ENCODE measurements at regions not wholly inside any gene's neighbourhood (a gene's known extent, or its start where the extent isn't known, plus 50 kb on each side); places are given as distances from the start of the nearest gene placed in this dataset.

GRCh38 chr6:23396949-23397348, 729.1 kb upstream of the NRSN1 start (continued):
- TF ChIP-seq, protein P1, sequence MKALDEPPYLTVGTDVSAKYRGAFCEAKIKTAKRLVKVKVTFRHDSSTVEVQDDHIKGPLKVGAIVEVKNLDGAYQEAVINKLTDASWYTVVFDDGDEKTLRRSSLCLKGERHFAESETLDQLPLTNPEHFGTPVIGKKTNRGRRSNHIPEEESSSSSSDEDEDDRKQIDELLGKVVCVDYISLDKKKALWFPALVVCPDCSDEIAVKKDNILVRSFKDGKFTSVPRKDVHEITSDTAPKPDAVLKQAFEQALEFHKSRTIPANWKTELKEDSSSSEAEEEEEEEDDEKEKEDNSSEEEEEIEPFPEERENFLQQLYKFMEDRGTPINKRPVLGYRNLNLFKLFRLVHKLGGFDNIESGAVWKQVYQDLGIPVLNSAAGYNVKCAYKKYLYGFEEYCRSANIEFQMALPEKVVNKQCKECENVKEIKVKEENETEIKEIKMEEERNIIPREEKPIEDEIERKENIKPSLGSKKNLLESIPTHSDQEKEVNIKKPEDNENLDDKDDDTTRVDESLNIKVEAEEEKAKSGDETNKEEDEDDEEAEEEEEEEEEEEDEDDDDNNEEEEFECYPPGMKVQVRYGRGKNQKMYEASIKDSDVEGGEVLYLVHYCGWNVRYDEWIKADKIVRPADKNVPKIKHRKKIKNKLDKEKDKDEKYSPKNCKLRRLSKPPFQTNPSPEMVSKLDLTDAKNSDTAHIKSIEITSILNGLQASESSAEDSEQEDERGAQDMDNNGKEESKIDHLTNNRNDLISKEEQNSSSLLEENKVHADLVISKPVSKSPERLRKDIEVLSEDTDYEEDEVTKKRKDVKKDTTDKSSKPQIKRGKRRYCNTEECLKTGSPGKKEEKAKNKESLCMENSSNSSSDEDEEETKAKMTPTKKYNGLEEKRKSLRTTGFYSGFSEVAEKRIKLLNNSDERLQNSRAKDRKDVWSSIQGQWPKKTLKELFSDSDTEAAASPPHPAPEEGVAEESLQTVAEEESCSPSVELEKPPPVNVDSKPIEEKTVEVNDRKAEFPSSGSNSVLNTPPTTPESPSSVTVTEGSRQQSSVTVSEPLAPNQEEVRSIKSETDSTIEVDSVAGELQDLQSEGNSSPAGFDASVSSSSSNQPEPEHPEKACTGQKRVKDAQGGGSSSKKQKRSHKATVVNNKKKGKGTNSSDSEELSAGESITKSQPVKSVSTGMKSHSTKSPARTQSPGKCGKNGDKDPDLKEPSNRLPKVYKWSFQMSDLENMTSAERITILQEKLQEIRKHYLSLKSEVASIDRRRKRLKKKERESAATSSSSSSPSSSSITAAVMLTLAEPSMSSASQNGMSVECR (CRISPR knock-in tag; IDR thresholded peaks at IDR 0.05; ENCODE audit: borderline replicate concordance): no peak
- TF ChIP-seq GTF2I (CRISPR knock-in tag; conservative IDR thresholded peaks at IDR 0.05) (no peak), ELF4 (CRISPR knock-in tag; IDR thresholded peaks at IDR 0.05; ENCODE audit: low read depth) (no peak)

- ATAC-seq: no peak
- no peak for DNase-seq (ENCODE audit: low spot score)
- ChIA-PET CTCF (no interaction called here), POLR2A (no interaction called here)
- H3K9me3 Mint-ChIP-seq: peaks cover 4% of the 10 kb centered on the region
- H3K27ac Mint-ChIP-seq: no peak overlapping the region
- TF ChIP-seq NFE2L1 (CRISPR knock-in tag; IDR thresholded peaks at IDR 0.05): no peak
- TF ChIP-seq SP1 (CRISPR knock-in tag; conservative IDR thresholded peaks at IDR 0.05): no peak
- TF ChIP-seq MYBL2 (CRISPR knock-in tag; IDR thresholded peaks at IDR 0.05): no peak
- TF ChIP-seq ELF4 (CRISPR knock-in tag; IDR thresholded peaks at IDR 0.05; ENCODE audit: low read depth): no peak
- TF ChIP-seq ERG (CRISPR knock-in tag; IDR thresholded peaks at IDR 0.05): no peak
- TF ChIP-seq, protein P2, sequence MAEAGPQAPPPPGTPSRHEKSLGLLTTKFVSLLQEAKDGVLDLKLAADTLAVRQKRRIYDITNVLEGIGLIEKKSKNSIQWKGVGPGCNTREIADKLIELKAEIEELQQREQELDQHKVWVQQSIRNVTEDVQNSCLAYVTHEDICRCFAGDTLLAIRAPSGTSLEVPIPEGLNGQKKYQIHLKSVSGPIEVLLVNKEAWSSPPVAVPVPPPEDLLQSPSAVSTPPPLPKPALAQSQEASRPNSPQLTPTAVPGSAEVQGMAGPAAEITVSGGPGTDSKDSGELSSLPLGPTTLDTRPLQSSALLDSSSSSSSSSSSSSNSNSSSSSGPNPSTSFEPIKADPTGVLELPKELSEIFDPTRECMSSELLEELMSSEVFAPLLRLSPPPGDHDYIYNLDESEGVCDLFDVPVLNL (CRISPR knock-in tag; IDR thresholded peaks at IDR 0.05; ENCODE audit: borderline replicate concordance, low read depth): no peak
- TF ChIP-seq, protein P3, sequence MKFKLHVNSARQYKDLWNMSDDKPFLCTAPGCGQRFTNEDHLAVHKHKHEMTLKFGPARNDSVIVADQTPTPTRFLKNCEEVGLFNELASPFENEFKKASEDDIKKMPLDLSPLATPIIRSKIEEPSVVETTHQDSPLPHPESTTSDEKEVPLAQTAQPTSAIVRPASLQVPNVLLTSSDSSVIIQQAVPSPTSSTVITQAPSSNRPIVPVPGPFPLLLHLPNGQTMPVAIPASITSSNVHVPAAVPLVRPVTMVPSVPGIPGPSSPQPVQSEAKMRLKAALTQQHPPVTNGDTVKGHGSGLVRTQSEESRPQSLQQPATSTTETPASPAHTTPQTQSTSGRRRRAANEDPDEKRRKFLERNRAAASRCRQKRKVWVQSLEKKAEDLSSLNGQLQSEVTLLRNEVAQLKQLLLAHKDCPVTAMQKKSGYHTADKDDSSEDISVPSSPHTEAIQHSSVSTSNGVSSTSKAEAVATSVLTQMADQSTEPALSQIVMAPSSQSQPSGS (CRISPR knock-in tag; IDR thresholded peaks at IDR 0.05; ENCODE audit: borderline replicate concordance, low read depth): no peak
- TF ChIP-seq EMX1 (CRISPR knock-in tag; IDR thresholded peaks at IDR 0.05): no peak
- TF ChIP-seq ESRRA (CRISPR knock-in tag; IDR thresholded peaks at IDR 0.05; ENCODE audit: borderline replicate concordance): no peak
- TF ChIP-seq, protein P4, sequence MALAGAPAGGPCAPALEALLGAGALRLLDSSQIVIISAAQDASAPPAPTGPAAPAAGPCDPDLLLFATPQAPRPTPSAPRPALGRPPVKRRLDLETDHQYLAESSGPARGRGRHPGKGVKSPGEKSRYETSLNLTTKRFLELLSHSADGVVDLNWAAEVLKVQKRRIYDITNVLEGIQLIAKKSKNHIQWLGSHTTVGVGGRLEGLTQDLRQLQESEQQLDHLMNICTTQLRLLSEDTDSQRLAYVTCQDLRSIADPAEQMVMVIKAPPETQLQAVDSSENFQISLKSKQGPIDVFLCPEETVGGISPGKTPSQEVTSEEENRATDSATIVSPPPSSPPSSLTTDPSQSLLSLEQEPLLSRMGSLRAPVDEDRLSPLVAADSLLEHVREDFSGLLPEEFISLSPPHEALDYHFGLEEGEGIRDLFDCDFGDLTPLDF (CRISPR knock-in tag; IDR thresholded peaks at IDR 0.05): no peak
- no peaks in the 10 kb centered on the region for H3K36me3 Mint-ChIP-seq
- H3K4me1 Mint-ChIP-seq: peaks cover 4% of the 10 kb centered on the region; the same call in 1 of the 2 replicates
- H3K4me3 Mint-ChIP-seq: no peak overlapping the region
- no peaks in the 10 kb centered on the region for H3K27me3 Mint-ChIP-seq (ENCODE audit: low read depth)
Measured at GRCh38 chr6:23403460-23403859, 722.6 kb upstream of the NRSN1 start.

DNA sequence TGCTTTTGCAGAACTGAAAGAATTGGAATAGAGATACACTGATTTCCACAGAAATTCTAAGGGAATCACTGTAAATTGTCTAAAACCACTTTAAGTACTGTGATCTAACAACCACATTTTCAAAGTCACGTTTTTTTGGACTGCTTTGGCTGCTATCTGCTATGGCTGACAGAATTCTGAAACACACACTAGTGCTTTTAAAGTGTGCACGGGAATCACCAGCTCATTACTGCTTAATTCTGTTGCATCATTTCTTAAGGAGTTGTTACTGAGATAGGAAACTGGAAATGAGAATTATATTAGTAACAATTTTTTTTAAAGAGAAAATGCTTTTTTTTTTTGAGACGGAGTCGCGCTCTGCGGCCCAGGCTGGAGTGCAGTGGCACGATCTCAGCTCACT, 716.5 kb upstream of the NRSN1 start:
- no peak for DNase-seq (ENCODE audit: low spot score)
- peaks cover 4% of the 10 kb centered on the region; the same call in 1 of the 2 replicates for H3K36me3 Mint-ChIP-seq
- no peak for ATAC-seq
- H3K27me3 Mint-ChIP-seq (ENCODE audit: low read depth): no peaks in the 10 kb centered on the region
- peaks cover 7% of the 10 kb centered on the region for H3K9me3 Mint-ChIP-seq
- ChIA-PET CTCF (no interaction called here), POLR2A (no interaction called here)
- no peak overlapping the region for H3K4me3 Mint-ChIP-seq
- no peak overlapping the region for H3K27ac Mint-ChIP-seq
- peaks cover 12% of the 10 kb centered on the region for H3K4me1 Mint-ChIP-seq
- TF ChIP-seq MAX (CRISPR knock-in tag; IDR thresholded peaks at IDR 0.05) (no peak), NFE2L1 (CRISPR knock-in tag; IDR thresholded peaks at IDR 0.05) (no peak)
- TF ChIP-seq, protein P5, sequence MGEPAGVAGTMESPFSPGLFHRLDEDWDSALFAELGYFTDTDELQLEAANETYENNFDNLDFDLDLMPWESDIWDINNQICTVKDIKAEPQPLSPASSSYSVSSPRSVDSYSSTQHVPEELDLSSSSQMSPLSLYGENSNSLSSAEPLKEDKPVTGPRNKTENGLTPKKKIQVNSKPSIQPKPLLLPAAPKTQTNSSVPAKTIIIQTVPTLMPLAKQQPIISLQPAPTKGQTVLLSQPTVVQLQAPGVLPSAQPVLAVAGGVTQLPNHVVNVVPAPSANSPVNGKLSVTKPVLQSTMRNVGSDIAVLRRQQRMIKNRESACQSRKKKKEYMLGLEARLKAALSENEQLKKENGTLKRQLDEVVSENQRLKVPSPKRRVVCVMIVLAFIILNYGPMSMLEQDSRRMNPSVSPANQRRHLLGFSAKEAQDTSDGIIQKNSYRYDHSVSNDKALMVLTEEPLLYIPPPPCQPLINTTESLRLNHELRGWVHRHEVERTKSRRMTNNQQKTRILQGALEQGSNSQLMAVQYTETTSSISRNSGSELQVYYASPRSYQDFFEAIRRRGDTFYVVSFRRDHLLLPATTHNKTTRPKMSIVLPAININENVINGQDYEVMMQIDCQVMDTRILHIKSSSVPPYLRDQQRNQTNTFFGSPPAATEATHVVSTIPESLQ (CRISPR knock-in tag; IDR thresholded peaks at IDR 0.05): no peak
- TF ChIP-seq, protein P6, sequence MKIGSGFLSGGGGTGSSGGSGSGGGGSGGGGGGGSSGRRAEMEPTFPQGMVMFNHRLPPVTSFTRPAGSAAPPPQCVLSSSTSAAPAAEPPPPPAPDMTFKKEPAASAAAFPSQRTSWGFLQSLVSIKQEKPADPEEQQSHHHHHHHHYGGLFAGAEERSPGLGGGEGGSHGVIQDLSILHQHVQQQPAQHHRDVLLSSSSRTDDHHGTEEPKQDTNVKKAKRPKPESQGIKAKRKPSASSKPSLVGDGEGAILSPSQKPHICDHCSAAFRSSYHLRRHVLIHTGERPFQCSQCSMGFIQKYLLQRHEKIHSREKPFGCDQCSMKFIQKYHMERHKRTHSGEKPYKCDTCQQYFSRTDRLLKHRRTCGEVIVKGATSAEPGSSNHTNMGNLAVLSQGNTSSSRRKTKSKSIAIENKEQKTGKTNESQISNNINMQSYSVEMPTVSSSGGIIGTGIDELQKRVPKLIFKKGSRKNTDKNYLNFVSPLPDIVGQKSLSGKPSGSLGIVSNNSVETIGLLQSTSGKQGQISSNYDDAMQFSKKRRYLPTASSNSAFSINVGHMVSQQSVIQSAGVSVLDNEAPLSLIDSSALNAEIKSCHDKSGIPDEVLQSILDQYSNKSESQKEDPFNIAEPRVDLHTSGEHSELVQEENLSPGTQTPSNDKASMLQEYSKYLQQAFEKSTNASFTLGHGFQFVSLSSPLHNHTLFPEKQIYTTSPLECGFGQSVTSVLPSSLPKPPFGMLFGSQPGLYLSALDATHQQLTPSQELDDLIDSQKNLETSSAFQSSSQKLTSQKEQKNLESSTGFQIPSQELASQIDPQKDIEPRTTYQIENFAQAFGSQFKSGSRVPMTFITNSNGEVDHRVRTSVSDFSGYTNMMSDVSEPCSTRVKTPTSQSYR (CRISPR knock-in tag; IDR thresholded peaks at IDR 0.05): no peak
